Activated CD4-positive, alpha-beta T cell treated with anti-CD3 and anti-CD28 coated beads, Interleukin-2, Interleukin-4, amounts not matched to agents 100 ng/mL and 50 ng/mL, durations not matched to agents 16 hours and 8 hours (primary cell): ENCODE measurements at regions not wholly inside any gene's neighbourhood (a gene's known extent, or its start where the extent isn't known, plus 50 kb on each side); places are given as distances from the start of the nearest gene placed in this dataset.
A peak's percentile ranks its signal among the peaks of the same experiment; 100 is the strongest.

Experiments used
- DNase-seq: peaks from one replicate; pipeline ENCODE4 v3.0.0-alpha.2; 2020; ENCODE audit warnings: low spot score

- DNase-seq, result no peak
These were observed 796.4 kb upstream of the CDH2 start for GRCh38 chr18:28973324-28973723.

GRCh38 chr18:28972333-28972907, 795.5 kb upstream of the CDH2 start:
- no peak for DNase-seq

- DNase-seq, result no peak
These were observed 786.6 kb upstream of the CDH2 start for GRCh38 chr18:28963481-28963880.

- peak; percentile 6 for DNase-seq
These were observed 784.8 kb upstream of the CDH2 start for GRCh38 chr18:28961669-28962228.

GRCh38 chr18:28960146-28960545, 783.2 kb upstream of the CDH2 start:
- no peak for DNase-seq

GRCh38 chr18:28952339-28952738, 775.4 kb upstream of the CDH2 start:
- no peak for DNase-seq

- DNase-seq, result no peak
These were observed 771.0 kb upstream of the CDH2 start for GRCh38 chr18:28947900-28948299.

GRCh38 chr18:28946471-28946870, 769.5 kb upstream of the CDH2 start:
- DNase-seq, result no peak

- no peak for DNase-seq
These were observed 746.0 kb upstream of the CDH2 start for GRCh38 chr18:28922936-28923335.

- no peak for DNase-seq
These were observed 739.5 kb upstream of the CDH2 start for GRCh38 chr18:28916456-28916855.

- DNase-seq, result no peak
These were observed 728.6 kb upstream of the CDH2 start for GRCh38 chr18:28905509-28905908.

- no peak for DNase-seq
These were observed 727.9 kb upstream of the CDH2 start for GRCh38 chr18:28904789-28905364.

GRCh38 chr18:28903306-28903705, 726.4 kb upstream of the CDH2 start:
- DNase-seq, result no peak

GRCh38 chr18:28890791-28891190, 713.9 kb upstream of the CDH2 start:
- DNase-seq, result no peak

- no peak for DNase-seq
These were observed 707.4 kb upstream of the CDH2 start for GRCh38 chr18:28884304-28884703.

GRCh38 chr18:28880856-28881255, 703.9 kb upstream of the CDH2 start:
- DNase-seq, result no peak

GRCh38 chr18:28875059-28875458, 698.1 kb upstream of the CDH2 start:
- DNase-seq, result no peak

GRCh38 chr18:28863396-28863795, 686.5 kb upstream of the CDH2 start:
- no peak for DNase-seq

GRCh38 chr18:28858248-28858647, 681.3 kb upstream of the CDH2 start:
- no peak for DNase-seq

GRCh38 chr18:28855989-28856388, 679.1 kb upstream of the CDH2 start:
- no peak for DNase-seq

GRCh38 chr18:28855524-28855923, 678.6 kb upstream of the CDH2 start:
- no peak for DNase-seq

GRCh38 chr18:28854964-28855363, 678.0 kb upstream of the CDH2 start:
- DNase-seq, result no peak

- no peak for DNase-seq
These were observed 670.0 kb upstream of the CDH2 start for GRCh38 chr18:28846958-28847357.

GRCh38 chr18:28837100-28837499, 660.2 kb upstream of the CDH2 start:
- no peak for DNase-seq
